ENCODE measurements at regions not wholly inside any gene's neighbourhood (a gene's known extent, or its start where the extent isn't known, plus 50 kb on each side); places are given as distances from the start of the nearest gene placed in this dataset.

DNA sequence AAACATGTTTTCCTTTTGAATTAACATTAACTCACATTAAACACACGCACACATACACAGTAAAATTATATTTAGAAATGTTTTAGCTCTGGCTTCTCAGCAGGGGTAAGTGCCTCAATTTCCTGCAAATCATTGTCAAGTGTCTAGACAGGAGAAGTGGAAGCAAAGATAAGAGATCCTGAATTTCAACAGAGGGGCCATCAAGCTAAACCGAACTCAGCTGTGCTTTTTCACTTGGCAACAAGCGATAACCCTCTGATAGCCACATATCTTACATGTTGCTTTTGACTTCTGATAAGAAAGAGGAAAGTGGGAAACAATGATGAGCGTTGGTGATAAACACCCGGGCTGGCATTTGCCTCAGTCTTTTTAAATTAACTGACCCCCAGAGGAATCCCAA, 79.7 kb upstream of the SPDL1 start:
- no peak for DNase-seq (ENCODE audit: low read depth in 6 of 9, low spot score in 9 of 9)
- H3K9me3 ChIP-seq (ENCODE audit: control insufficient read depth in 2 of 2, insufficient read depth in 1 of 2, low read length in 1 of 2): no peaks in the 10 kb centered on the region
- H3K36me3 ChIP-seq (ENCODE audit: control insufficient read depth in 2 of 2, insufficient read depth in 2 of 2, low read length in 1 of 2): no peaks in the 10 kb centered on the region
- no peak overlapping the region for H3K4me3 ChIP-seq (ENCODE audit: low read length in 2 of 2)
- H3K27me3 ChIP-seq (ENCODE audit: control insufficient read depth in 2 of 2, insufficient read depth in 1 of 2, low read length in 1 of 2): no peaks in the 10 kb centered on the region
- 22% methylated on average over 5 of the region's 5 CpGs for WGBS
- no peak overlapping the region for H3K27ac ChIP-seq (ENCODE audit: low read depth in 1 of 2, low read length in 1 of 2)
- no peaks in the 10 kb centered on the region for H3K4me1 ChIP-seq (ENCODE audit: control insufficient read depth in 2 of 2, insufficient read depth in 2 of 2, low read length in 2 of 2)

DNA sequence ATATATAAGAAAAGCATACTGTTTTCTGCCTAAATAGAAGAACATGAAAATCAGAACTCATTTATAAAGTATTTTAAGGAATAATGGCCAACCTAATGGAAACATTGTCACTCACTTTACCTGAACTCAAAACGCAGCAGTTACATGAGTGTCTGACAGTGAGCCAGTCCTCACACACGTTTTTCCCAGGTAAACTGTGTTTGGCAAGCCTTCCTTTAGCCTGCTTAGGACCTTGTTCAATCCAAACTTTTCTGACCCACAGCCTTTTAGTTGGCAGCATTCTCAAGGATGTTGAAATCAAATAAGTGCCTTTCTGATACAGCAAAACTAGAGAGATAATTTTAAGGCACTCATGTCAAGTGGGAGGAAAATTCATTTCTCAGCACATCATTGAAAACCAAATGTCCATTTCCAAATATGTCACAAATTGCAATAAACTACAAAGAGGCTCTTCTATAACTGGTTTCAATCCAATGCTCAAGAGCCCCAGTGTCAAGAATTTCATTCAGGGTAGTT, 83.5 kb upstream of the SPDL1 start:
- Histone ChIP-seq H3K4me3 (ENCODE audit: low read length in 2 of 2) (no peak overlapping the region), H3K27me3 (ENCODE audit: control insufficient read depth in 2 of 2, insufficient read depth in 1 of 2, low read length in 1 of 2) (no peaks in the 10 kb centered on the region), H3K9me3 (ENCODE audit: control insufficient read depth in 2 of 2, insufficient read depth in 1 of 2, low read length in 1 of 2) (no peaks in the 10 kb centered on the region), H3K36me3 (ENCODE audit: control insufficient read depth in 2 of 2, insufficient read depth in 2 of 2, low read length in 1 of 2) (no peaks in the 10 kb centered on the region), H3K27ac (ENCODE audit: low read depth in 1 of 2, low read length in 1 of 2) (no peak overlapping the region), H3K4me1 (ENCODE audit: control insufficient read depth in 2 of 2, insufficient read depth in 2 of 2, low read length in 2 of 2) (no peaks in the 10 kb centered on the region)
- WGBS: 85% methylated on average over 2 of the region's 2 CpGs
- DNase-seq (ENCODE audit: low read depth in 6 of 9, low spot score in 9 of 9): no peak

- no peak for DNase-seq (ENCODE audit: low read depth in 6 of 9, low spot score in 9 of 9)
- Histone ChIP-seq H3K4me1 (ENCODE audit: control insufficient read depth in 2 of 2, insufficient read depth in 2 of 2, low read length in 2 of 2) (no peaks in the 10 kb centered on the region), H3K4me3 (ENCODE audit: low read length in 2 of 2) (no peak overlapping the region), H3K27ac (ENCODE audit: low read depth in 1 of 2, low read length in 1 of 2) (no peak overlapping the region), H3K27me3 (ENCODE audit: control insufficient read depth in 2 of 2, insufficient read depth in 1 of 2, low read length in 1 of 2) (no peaks in the 10 kb centered on the region), H3K36me3 (ENCODE audit: control insufficient read depth in 2 of 2, insufficient read depth in 2 of 2, low read length in 1 of 2) (no peaks in the 10 kb centered on the region), H3K9me3 (ENCODE audit: control insufficient read depth in 2 of 2, insufficient read depth in 1 of 2, low read length in 1 of 2) (no peaks in the 10 kb centered on the region)
- 94% methylated on average over 1 of the region's 1 CpG for WGBS
Measured at GRCh38 chr5:169496878-169497277, 86.7 kb upstream of the SPDL1 start.

DNA sequence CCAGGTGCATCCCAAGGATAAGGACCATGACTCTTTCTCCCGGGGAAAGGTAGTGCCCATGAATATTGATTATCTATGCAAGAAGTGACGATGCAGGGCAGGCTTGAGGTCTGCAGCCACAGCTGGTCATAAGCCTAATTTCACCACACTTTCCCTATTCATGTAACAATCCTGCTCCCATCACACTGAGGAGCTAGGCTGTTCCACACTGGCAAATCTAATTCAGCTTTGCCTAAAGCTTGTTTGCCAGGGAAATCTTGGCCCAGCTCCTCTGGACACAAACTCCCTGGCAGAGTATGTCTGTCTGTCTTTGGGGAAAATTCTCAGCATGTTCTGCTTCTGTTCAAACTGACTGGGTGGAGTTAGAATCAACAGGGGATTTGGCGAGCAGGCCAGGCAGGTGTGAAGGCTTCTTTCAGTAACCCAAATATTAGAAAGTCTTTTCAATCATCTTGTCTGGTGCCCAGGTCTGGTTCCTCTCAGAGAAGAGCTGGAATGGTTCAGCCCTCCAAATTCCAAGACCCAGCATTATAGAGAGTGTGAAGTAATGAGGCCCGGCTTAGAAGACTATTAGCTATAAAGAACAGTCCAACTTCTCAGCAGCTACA, 88.5 kb upstream of the SPDL1 start:
- H3K36me3 ChIP-seq (ENCODE audit: control insufficient read depth in 2 of 2, insufficient read depth in 2 of 2, low read length in 1 of 2): no peaks in the 10 kb centered on the region
- H3K4me3 ChIP-seq (ENCODE audit: low read length in 2 of 2): no peak overlapping the region
- H3K9me3 ChIP-seq (ENCODE audit: control insufficient read depth in 2 of 2, insufficient read depth in 1 of 2, low read length in 1 of 2): no peaks in the 10 kb centered on the region
- 92% methylated on average over 4 of the region's 4 CpGs for WGBS
- no peak overlapping the region for H3K27ac ChIP-seq (ENCODE audit: low read depth in 1 of 2, low read length in 1 of 2)
- DNase-seq (ENCODE audit: low read depth in 6 of 9, low spot score in 9 of 9): no peak
- no peaks in the 10 kb centered on the region for H3K27me3 ChIP-seq (ENCODE audit: control insufficient read depth in 2 of 2, insufficient read depth in 1 of 2, low read length in 1 of 2)
- H3K4me1 ChIP-seq (ENCODE audit: control insufficient read depth in 2 of 2, insufficient read depth in 2 of 2, low read length in 2 of 2): no peaks in the 10 kb centered on the region

DNA sequence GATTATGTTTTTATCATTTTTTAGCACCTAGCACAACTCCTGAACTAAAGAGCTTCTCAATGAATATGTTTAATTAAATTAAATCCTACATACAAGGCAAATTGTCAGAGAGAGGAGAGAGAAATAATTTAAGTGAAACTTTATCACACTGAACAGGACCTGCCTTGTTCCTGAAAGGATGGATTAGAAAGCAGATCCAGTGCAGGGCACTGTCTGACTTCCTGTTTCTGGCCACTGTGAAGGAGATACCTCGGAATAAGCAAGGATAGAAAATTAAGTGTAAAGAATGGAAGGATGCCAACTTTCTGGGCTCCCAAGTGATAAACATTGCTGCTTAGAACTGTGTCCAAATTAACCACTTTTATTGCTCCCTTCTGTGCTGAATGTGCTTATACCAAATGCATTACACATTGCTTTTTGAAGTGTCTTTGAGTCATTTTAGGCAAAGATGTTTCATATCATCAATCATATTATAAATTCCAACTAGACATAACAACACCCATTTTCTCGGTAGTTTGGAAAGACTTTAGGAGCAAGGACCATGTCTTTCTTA, 89.1 kb upstream of the SPDL1 start:
- Histone ChIP-seq H3K9me3 (ENCODE audit: control insufficient read depth in 2 of 2, insufficient read depth in 1 of 2, low read length in 1 of 2) (no peaks in the 10 kb centered on the region), H3K27ac (ENCODE audit: low read depth in 1 of 2, low read length in 1 of 2) (no peak overlapping the region), H3K36me3 (ENCODE audit: control insufficient read depth in 2 of 2, insufficient read depth in 2 of 2, low read length in 1 of 2) (no peaks in the 10 kb centered on the region), H3K27me3 (ENCODE audit: control insufficient read depth in 2 of 2, insufficient read depth in 1 of 2, low read length in 1 of 2) (no peaks in the 10 kb centered on the region), H3K4me3 (ENCODE audit: low read length in 2 of 2) (no peak overlapping the region), H3K4me1 (ENCODE audit: control insufficient read depth in 2 of 2, insufficient read depth in 2 of 2, low read length in 2 of 2) (no peaks in the 10 kb centered on the region)
- DNase-seq (ENCODE audit: low read depth in 6 of 9, low spot score in 9 of 9): no peak
- WGBS: 29% methylated on average over 2 of the region's 2 CpGs

DNA sequence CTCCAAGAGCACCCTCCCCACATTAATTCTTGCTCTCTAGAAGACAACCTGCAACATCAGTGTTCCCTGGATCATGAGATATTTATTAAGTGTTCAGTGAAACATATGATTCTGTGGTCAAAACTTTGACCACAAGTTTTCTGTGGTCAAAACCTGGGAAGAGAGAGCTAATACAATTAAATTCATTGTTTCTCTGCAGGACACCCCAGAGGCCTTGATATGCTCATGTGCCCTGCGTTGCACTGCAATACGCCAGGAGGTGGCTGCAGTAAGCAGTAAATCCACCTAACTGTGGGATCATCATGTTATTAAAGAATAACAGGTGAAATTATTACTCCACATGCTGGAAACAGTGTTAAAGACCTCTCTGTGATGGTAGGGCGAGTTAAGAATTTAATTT, 109.3 kb upstream of the SPDL1 start:
- H3K27ac ChIP-seq (ENCODE audit: low read depth in 1 of 2, low read length in 1 of 2): no peak overlapping the region
- no peak overlapping the region for H3K4me3 ChIP-seq (ENCODE audit: low read length in 2 of 2)
- no peaks in the 10 kb centered on the region for H3K9me3 ChIP-seq (ENCODE audit: control insufficient read depth in 2 of 2, insufficient read depth in 1 of 2, low read length in 1 of 2)
- WGBS: 81% methylated on average over 3 of the region's 3 CpGs
- no peak for DNase-seq (ENCODE audit: low read depth in 6 of 9, low spot score in 9 of 9)
- no peaks in the 10 kb centered on the region for H3K4me1 ChIP-seq (ENCODE audit: control insufficient read depth in 2 of 2, insufficient read depth in 2 of 2, low read length in 2 of 2)
- H3K36me3 ChIP-seq (ENCODE audit: control insufficient read depth in 2 of 2, insufficient read depth in 2 of 2, low read length in 1 of 2): no peaks in the 10 kb centered on the region
- no peaks in the 10 kb centered on the region for H3K27me3 ChIP-seq (ENCODE audit: control insufficient read depth in 2 of 2, insufficient read depth in 1 of 2, low read length in 1 of 2)

GRCh38 chr5:169472544-169472943, 111.0 kb upstream of the SPDL1 start:
- no peak for DNase-seq (ENCODE audit: low read depth in 6 of 9, low spot score in 9 of 9)
- 97% methylated on average over 5 of the region's 5 CpGs for WGBS

GRCh38 chr5:169471021-169471420, 112.6 kb upstream of the SPDL1 start:
- Histone ChIP-seq H3K4me3 (ENCODE audit: low read length in 2 of 2) (no peak overlapping the region), H3K27me3 (ENCODE audit: control insufficient read depth in 2 of 2, insufficient read depth in 1 of 2, low read length in 1 of 2) (no peaks in the 10 kb centered on the region), H3K9me3 (ENCODE audit: control insufficient read depth in 2 of 2, insufficient read depth in 1 of 2, low read length in 1 of 2) (no peaks in the 10 kb centered on the region), H3K36me3 (ENCODE audit: control insufficient read depth in 2 of 2, insufficient read depth in 2 of 2, low read length in 1 of 2) (no peaks in the 10 kb centered on the region), H3K27ac (ENCODE audit: low read depth in 1 of 2, low read length in 1 of 2) (no peak overlapping the region), H3K4me1 (ENCODE audit: control insufficient read depth in 2 of 2, insufficient read depth in 2 of 2, low read length in 2 of 2) (no peaks in the 10 kb centered on the region)
- no peak for DNase-seq (ENCODE audit: low read depth in 6 of 9, low spot score in 9 of 9)
- 81% methylated on average over 4 of the region's 4 CpGs for WGBS

More at GRCh38 chr5:169472544-169472943, 111.0 kb upstream of the SPDL1 start:
- Histone ChIP-seq H3K9me3 (ENCODE audit: control insufficient read depth in 2 of 2, insufficient read depth in 1 of 2, low read length in 1 of 2) (no peaks in the 10 kb centered on the region), H3K27me3 (ENCODE audit: control insufficient read depth in 2 of 2, insufficient read depth in 1 of 2, low read length in 1 of 2) (no peaks in the 10 kb centered on the region), H3K4me3 (ENCODE audit: low read length in 2 of 2) (no peak overlapping the region), H3K27ac (ENCODE audit: low read depth in 1 of 2, low read length in 1 of 2) (no peak overlapping the region), H3K36me3 (ENCODE audit: control insufficient read depth in 2 of 2, insufficient read depth in 2 of 2, low read length in 1 of 2) (no peaks in the 10 kb centered on the region), H3K4me1 (ENCODE audit: control insufficient read depth in 2 of 2, insufficient read depth in 2 of 2, low read length in 2 of 2) (no peaks in the 10 kb centered on the region)

GRCh38 chr5:169467041-169467771, 116.4 kb upstream of the SPDL1 start:
- H3K9me3 ChIP-seq (ENCODE audit: control insufficient read depth in 2 of 2, insufficient read depth in 1 of 2, low read length in 1 of 2): no peaks in the 10 kb centered on the region
- H3K36me3 ChIP-seq (ENCODE audit: control insufficient read depth in 2 of 2, insufficient read depth in 2 of 2, low read length in 1 of 2): no peaks in the 10 kb centered on the region
- no peak overlapping the region for H3K27ac ChIP-seq (ENCODE audit: low read depth in 1 of 2, low read length in 1 of 2)
- DNase-seq (ENCODE audit: low read depth in 6 of 9, low spot score in 9 of 9): no peak
- WGBS: 79% methylated on average over 5 of the region's 5 CpGs
- H3K4me1 ChIP-seq (ENCODE audit: control insufficient read depth in 2 of 2, insufficient read depth in 2 of 2, low read length in 2 of 2): no peaks in the 10 kb centered on the region
- no peaks in the 10 kb centered on the region for H3K27me3 ChIP-seq (ENCODE audit: control insufficient read depth in 2 of 2, insufficient read depth in 1 of 2, low read length in 1 of 2)
- H3K4me3 ChIP-seq (ENCODE audit: low read length in 2 of 2): no peak overlapping the region

Measured in thymus (tissue), 11 donors.